Endothelial cell (in vitro differentiated cells): ENCODE measurements at regions not wholly inside any gene's neighbourhood (a gene's known extent, or its start where the extent isn't known, plus 50 kb on each side); places are given as distances from the start of the nearest gene placed in this dataset.

Experiments
- DNase-seq: peaks from one replicate; pipeline ENCODE4 v3.0.0; 2021; ENCODE audit warnings: low spot score
- H3K27ac Mint-ChIP-seq: one replicate; pipeline ENCODE4 v1.8.0; 2021; ENCODE audit warnings: mixed read lengths, inconsistent platforms; ENCODE audit not compliant: unreplicated experiment
- H3K27me3 Mint-ChIP-seq: one replicate; pipeline ENCODE4 v1.8.0; 2021; ENCODE audit warnings: mild to moderate bottlenecking, moderate library complexity, mixed read lengths, inconsistent platforms; ENCODE audit not compliant: unreplicated experiment
- H3K36me3 Mint-ChIP-seq: one replicate; pipeline ENCODE4 v1.8.0; 2021; ENCODE audit warnings: mild to moderate bottlenecking, low read depth, mixed read lengths, inconsistent platforms; ENCODE audit not compliant: unreplicated experiment
- H3K4me1 Mint-ChIP-seq: one replicate; pipeline ENCODE4 v1.8.0; 2021; ENCODE audit warnings: mild to moderate bottlenecking, mixed read lengths, inconsistent platforms; ENCODE audit not compliant: unreplicated experiment
- H3K4me3 Mint-ChIP-seq: one replicate; pipeline ENCODE4 v1.8.0; 2021; ENCODE audit warnings: mild to moderate bottlenecking, mixed read lengths, inconsistent platforms; ENCODE audit not compliant: unreplicated experiment
- H3K9me3 Mint-ChIP-seq: one replicate; pipeline ENCODE4 v1.8.0; 2021; ENCODE audit warnings: mixed read lengths, inconsistent platforms; ENCODE audit not compliant: unreplicated experiment
- CTCF ChIP-seq: fragments of 200-600 bp; sonication (generic); IDR thresholded peaks from one replicate; pipeline ENCODE4 v1.5.0; 2021; ENCODE audit warnings: antibody characterized with exemption; ENCODE audit not compliant: unreplicated experiment

- no peak for TF ChIP-seq CTCF
- DNase-seq, result no peak
- H3K9me3 Mint-ChIP-seq, result no peaks in the 10 kb centered on the region
- no peak overlapping the region for H3K4me3 Mint-ChIP-seq
- no peaks in the 10 kb centered on the region for H3K27me3 Mint-ChIP-seq
- no peaks in the 10 kb centered on the region for H3K4me1 Mint-ChIP-seq
- H3K36me3 Mint-ChIP-seq, result no peaks in the 10 kb centered on the region
- no peak overlapping the region for H3K27ac Mint-ChIP-seq
Observed at GRCh38 chr6:25100288-25100687, 164.5 kb upstream of the RIPOR2 start.

- no peak overlapping the region for H3K4me3 Mint-ChIP-seq
- no peak for DNase-seq
- peaks cover 5% of the 10 kb centered on the region for H3K4me1 Mint-ChIP-seq
- H3K27ac Mint-ChIP-seq, result no peak overlapping the region
- H3K27me3 Mint-ChIP-seq, result no peaks in the 10 kb centered on the region
- no peaks in the 10 kb centered on the region for H3K36me3 Mint-ChIP-seq
- TF ChIP-seq CTCF, result no peak
- no peaks in the 10 kb centered on the region for H3K9me3 Mint-ChIP-seq
Observed at GRCh38 chr6:25103603-25104002, 167.8 kb upstream of the RIPOR2 start.

GRCh38 chr6:25105070-25105925 lies 169.5 kb upstream of the RIPOR2 start:
- H3K4me1 Mint-ChIP-seq, result peaks cover 5% of the 10 kb centered on the region
- no peak for TF ChIP-seq CTCF
- no peak overlapping the region for H3K27ac Mint-ChIP-seq
- no peak for DNase-seq
- no peaks in the 10 kb centered on the region for H3K9me3 Mint-ChIP-seq
- H3K27me3 Mint-ChIP-seq, result no peaks in the 10 kb centered on the region
- H3K36me3 Mint-ChIP-seq, result no peaks in the 10 kb centered on the region
- no peak overlapping the region for H3K4me3 Mint-ChIP-seq

- no peaks in the 10 kb centered on the region for H3K27me3 Mint-ChIP-seq
Observed at GRCh38 chr6:25107218-25107617, 171.5 kb upstream of the RIPOR2 start.

More at GRCh38 chr6:25107218-25107617, 171.5 kb upstream of the RIPOR2 start:
- H3K27ac Mint-ChIP-seq, result no peak overlapping the region
- no peak for TF ChIP-seq CTCF
- no peaks in the 10 kb centered on the region for H3K9me3 Mint-ChIP-seq
- no peak overlapping the region for H3K4me3 Mint-ChIP-seq
- peaks cover 5% of the 10 kb centered on the region for H3K4me1 Mint-ChIP-seq
- no peak for DNase-seq
- no peaks in the 10 kb centered on the region for H3K36me3 Mint-ChIP-seq
